ENCODE measurements at regions not wholly inside any gene's neighbourhood (a gene's known extent, or its start where the extent isn't known, plus 50 kb on each side); places are given as distances from the start of the nearest gene placed in this dataset.

DNA sequence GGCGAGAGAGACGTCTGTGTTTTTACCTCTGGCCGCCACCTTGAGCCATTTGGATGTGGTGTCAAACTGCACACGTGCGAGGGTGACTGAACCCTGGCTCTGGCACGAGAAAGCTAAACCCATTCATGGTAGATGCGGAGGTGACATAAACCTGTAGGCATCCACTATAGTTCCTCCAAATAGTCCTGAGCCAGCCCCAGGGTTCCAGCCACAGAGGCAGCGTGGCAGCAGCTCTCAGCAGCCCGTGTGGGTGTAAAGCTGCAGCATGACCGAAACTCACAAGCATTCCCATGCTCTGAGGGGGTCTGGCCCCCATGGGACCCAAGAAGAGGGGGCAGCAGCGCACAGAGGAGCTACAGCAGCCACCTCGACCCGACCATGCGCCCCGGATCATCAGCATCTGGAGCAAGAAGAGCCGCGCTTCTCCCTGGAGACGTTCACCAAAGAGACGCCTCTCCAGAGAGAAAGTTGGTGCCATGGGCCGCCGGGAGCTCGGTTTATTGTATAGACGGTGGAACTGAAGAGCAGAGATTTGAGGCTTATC lies 303.8 kb upstream of the IRX4 start:
- Histone ChIP-seq H3K9me3 (ENCODE audit: insufficient read depth in 2 of 2, low read depth in 1 of 2, low read length in 1 of 2) (no peaks in the 10 kb centered on the region), H3K56ac (replicated peaks; ENCODE audit: insufficient read length, low read depth, low read length) (no peak overlapping the region), H3K79me2 (ENCODE audit: control insufficient read depth in 1 of 2, insufficient read depth in 2 of 2, low read length in 2 of 2) (no peaks in the 10 kb centered on the region; a peak in 1 of 4 replicates), H3K4me2 (ENCODE audit: insufficient read depth in 1 of 2, low read depth in 2 of 2, low read length in 2 of 2) (no peak overlapping the region), H4K91ac (replicated peaks; ENCODE audit: insufficient read length, low read length) (no peak overlapping the region), H3K4me3 (ENCODE audit: extremely low read depth in 1 of 4, insufficient read depth in 2 of 4, low read depth in 3 of 4, low read length in 4 of 4) (no peak overlapping the region), H2BK5ac (ENCODE audit: low read depth, low read length) (no peak overlapping the region), H2BK120ac (replicated peaks; ENCODE audit: low read depth, low read length) (no peak overlapping the region), H4K5ac (ENCODE audit: insufficient read length, low read depth, low read length) (no peak overlapping the region), H2AK5ac (ENCODE audit: low read depth, low read length) (no peak overlapping the region), H3K4me1 (replicated peaks in 1 of 4; ENCODE audit: control insufficient read depth in 3 of 4, insufficient read depth in 4 of 4, low read length in 3 of 4) (no peaks in the 10 kb centered on the region), H3K27me3 (replicated peaks in 1 of 4; ENCODE audit: control insufficient read depth in 3 of 4, extremely low read depth in 1 of 4, insufficient read depth in 3 of 4, low read length in 3 of 4) (no peaks in the 10 kb centered on the region), H3K23me2 (ENCODE audit: low read depth, low read length) (peaks cover 3% of the 10 kb centered on the region; the same call in 1 of the 2 replicates), H2AFZ (ENCODE audit: low read length) (no peak overlapping the region), H3K14ac (ENCODE audit: insufficient read length) (no peak overlapping the region), H3K4ac (replicated peaks; ENCODE audit: insufficient read length, low read depth, low read length) (no peak overlapping the region), H3K9ac (replicated peaks in 1 of 4; ENCODE audit: extremely low read depth in 1 of 4, low read depth in 3 of 4, low read length in 3 of 4) (no peak overlapping the region), H3K23ac (ENCODE audit: insufficient read length) (no peak overlapping the region), H3K36me3 (ENCODE audit: control insufficient read depth in 2 of 4, insufficient read depth in 4 of 4, low read length in 3 of 4) (no peaks in the 10 kb centered on the region), H2BK20ac (ENCODE audit: low read length) (no peak overlapping the region), H3K27ac (ENCODE audit: low read depth, low read length) (no peak overlapping the region), H2BK15ac (ENCODE audit: low read length) (no peak overlapping the region), H3K18ac (ENCODE audit: extremely low read depth, low read length) (no peak overlapping the region), H4K20me1 (replicated peaks in 1 of 2; ENCODE audit: control insufficient read depth in 1 of 2, insufficient read depth in 2 of 2, low read length in 2 of 2) (no peaks in the 10 kb centered on the region), H2BK12ac (ENCODE audit: low read depth, low read length) (no peak overlapping the region), H3K79me1 (ENCODE audit: low read depth, low read length) (no peaks in the 10 kb centered on the region), H4K8ac (ENCODE audit: extremely low read depth, insufficient read depth, low read length) (no peak overlapping the region)
- ChIA-PET POLR2A (ENCODE audit: partially characterized antibody) (no interaction called here), CTCF (ENCODE audit: partially characterized antibody) (no interaction called here)
- DNase-seq (ENCODE audit: low read depth in 1 of 2, low spot score in 2 of 2) (peak in 1 of 2 experiments; percentile 37), FAIRE-seq (no peak)
- 98% methylated on average over 22 of the region's 23 CpGs; no CpG with 5 or more reads in 1 of the 2 experiments for WGBS, 2 experiments (ENCODE audit: extremely low coverage in 1 of 2, insufficient coverage in 1 of 2, insufficient read length in 1 of 2, insufficient replicate concordance in 2 of 2, low coverage in 1 of 2, low lambda C conversion rate in 2 of 2, missing lambda C conversion rate in 1 of 2)
- TF ChIP-seq TBP (IDR thresholded peaks at IDR 0.05; ENCODE audit: low read depth, low read length) (no peak), RBBP5 (IDR thresholded peaks at IDR 0.05; ENCODE audit: borderline replicate concordance, low read depth, low read length) (no peak), CBX8 (IDR thresholded peaks at IDR 0.05; ENCODE audit: borderline replicate concordance, low read depth, low read length) (no peak), POLR2A (IDR thresholded peaks at IDR 0.05; ENCODE audit: control extremely low read depth in 1 of 2, low read depth in 2 of 2, low read length in 2 of 2) (no peak), CTBP2 (IDR thresholded peaks at IDR 0.05; ENCODE audit: borderline replicate concordance, insufficient read depth, insufficient read length, low read length) (no peak), TAF1 (IDR thresholded peaks at IDR 0.05; ENCODE audit: low read depth, low read length) (no peak), SAP30 (IDR thresholded peaks at IDR 0.05; ENCODE audit: insufficient read depth, insufficient replicate concordance, low read length) (no peak), CHD1 (IDR thresholded peaks at IDR 0.05; ENCODE audit: low read depth, low read length) (no peak)
- TF ChIP-seq, protein P1, sequence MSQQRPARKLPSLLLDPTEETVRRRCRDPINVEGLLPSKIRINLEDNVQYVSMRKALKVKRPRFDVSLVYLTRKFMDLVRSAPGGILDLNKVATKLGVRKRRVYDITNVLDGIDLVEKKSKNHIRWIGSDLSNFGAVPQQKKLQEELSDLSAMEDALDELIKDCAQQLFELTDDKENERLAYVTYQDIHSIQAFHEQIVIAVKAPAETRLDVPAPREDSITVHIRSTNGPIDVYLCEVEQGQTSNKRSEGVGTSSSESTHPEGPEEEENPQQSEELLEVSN (IDR thresholded peaks at IDR 0.05): no peak

All from H1 (cell line).